ENCODE measurements at regions not wholly inside any gene's neighbourhood (a gene's known extent, or its start where the extent isn't known, plus 50 kb on each side); places are given as distances from the start of the nearest gene placed in this dataset.
"Not testable (repeated sequence)": the region's sequence is repeated elsewhere in the genome, so short reads cannot be mapped to it uniquely, and the experiment has no call there.

- Histone ChIP-seq H3K36me3 (no peaks in the 10 kb centered on the region), H3K4me1 (no peaks in the 10 kb centered on the region), H3K9me3 (replicated peaks) (peaks cover 19% of the 10 kb centered on the region), H3K27ac (replicated peaks) (no peak overlapping the region), H3K27me3 (ENCODE audit: low read depth) (no peaks in the 10 kb centered on the region), H3K4me3 (no peak overlapping the region)
- intact Hi-C loops (cut with micrococcal nuclease), result no loop called here
- no peak for TF ChIP-seq CTCF (IDR thresholded peaks at IDR 0.05; ENCODE audit: borderline replicate concordance)
- no peak for DNase-seq
Observed at GRCh38 chr13:89401264-89401675, 1730.1 kb downstream of the SLITRK5 start.

GRCh38 chr13:89402211-89402610 lies 1731.0 kb downstream of the SLITRK5 start:
- intact Hi-C loops (cut with micrococcal nuclease), result no loop called here
- TF ChIP-seq CTCF (IDR thresholded peaks at IDR 0.05; ENCODE audit: borderline replicate concordance), result no peak

DNA sequence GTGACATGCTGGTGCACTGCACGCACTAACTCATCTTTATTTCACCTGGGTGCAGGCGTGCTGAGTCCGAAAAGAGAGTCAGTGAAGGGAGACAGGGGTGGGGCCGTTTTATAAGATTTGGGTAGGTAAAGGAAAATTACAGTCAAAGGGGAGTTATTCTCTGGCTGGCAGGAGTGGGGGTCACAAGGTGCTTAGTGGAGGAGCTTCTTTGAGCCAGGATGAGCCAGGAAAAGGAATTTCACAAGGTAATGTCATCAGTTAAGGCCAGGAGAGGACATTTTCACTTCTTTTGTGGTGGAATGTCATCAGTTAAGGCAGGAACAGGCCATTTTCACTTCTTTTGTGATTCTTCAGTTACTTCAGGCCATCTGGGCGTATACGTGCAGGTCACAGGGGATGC lies 1734.9 kb downstream of the SLITRK5 start:
- H3K36me3 ChIP-seq; H3K27ac ChIP-seq (replicated peaks); H3K4me3 ChIP-seq; H3K9me3 ChIP-seq (replicated peaks); DNase-seq; H3K27me3 ChIP-seq (ENCODE audit: low read depth); intact Hi-C loops (cut with micrococcal nuclease); H3K4me1 ChIP-seq: not testable (repeated sequence)

More at GRCh38 chr13:89402211-89402610, 1731.0 kb downstream of the SLITRK5 start:
- no peaks in the 10 kb centered on the region for H3K27me3 ChIP-seq (ENCODE audit: low read depth)
- no peak for DNase-seq
- no peaks in the 10 kb centered on the region for H3K36me3 ChIP-seq
- no peak overlapping the region for H3K27ac ChIP-seq (replicated peaks)
- peaks cover 12% of the 10 kb centered on the region for H3K9me3 ChIP-seq (replicated peaks)
- no peak overlapping the region for H3K4me3 ChIP-seq
- H3K4me1 ChIP-seq, result no peaks in the 10 kb centered on the region

GRCh38 chr13:89407357-89407756 lies 1736.2 kb downstream of the SLITRK5 start:
- Histone ChIP-seq H3K36me3 (no peaks in the 10 kb centered on the region), H3K9me3 (replicated peaks) (no peaks in the 10 kb centered on the region), H3K4me1 (no peaks in the 10 kb centered on the region), H3K27me3 (ENCODE audit: low read depth) (no peaks in the 10 kb centered on the region), H3K27ac (replicated peaks) (no peak overlapping the region), H3K4me3 (no peak overlapping the region)
- intact Hi-C loops (cut with micrococcal nuclease), result no loop called here
- TF ChIP-seq CTCF (IDR thresholded peaks at IDR 0.05; ENCODE audit: borderline replicate concordance), result no peak
- DNase-seq, result no peak

DNA sequence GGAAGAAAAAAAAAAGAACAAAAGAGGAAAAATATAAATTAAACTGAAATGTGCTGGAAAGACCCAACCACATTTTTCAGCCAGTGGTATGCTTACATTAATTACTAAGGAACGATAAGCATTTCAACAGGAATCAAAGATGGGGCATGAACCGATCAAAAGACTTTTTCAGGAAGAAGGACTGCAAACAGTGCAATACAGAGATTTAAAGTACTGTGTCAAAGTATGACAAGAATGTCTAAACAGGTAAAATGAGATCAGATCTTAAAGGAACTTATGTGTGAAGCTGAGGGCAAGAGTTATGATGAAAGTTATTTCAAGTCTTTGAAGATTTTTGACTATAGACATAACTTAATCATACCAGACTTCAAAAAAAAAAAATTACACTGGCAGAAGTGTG lies 1761.8 kb downstream of the SLITRK5 start:
- no peak for TF ChIP-seq CTCF (IDR thresholded peaks at IDR 0.05; ENCODE audit: borderline replicate concordance)
- no peak overlapping the region for H3K27ac ChIP-seq (replicated peaks)
- H3K27me3 ChIP-seq (ENCODE audit: low read depth), result no peaks in the 10 kb centered on the region
- H3K4me3 ChIP-seq, result no peak overlapping the region
- DNase-seq, result no peak
- no peaks in the 10 kb centered on the region for H3K9me3 ChIP-seq (replicated peaks)
- no peaks in the 10 kb centered on the region for H3K4me1 ChIP-seq
- intact Hi-C loops (cut with micrococcal nuclease), result no loop called here
- H3K36me3 ChIP-seq, result no peaks in the 10 kb centered on the region

GRCh38 chr13:89434624-89435023 lies 1763.5 kb downstream of the SLITRK5 start:
- H3K4me1 ChIP-seq; H3K36me3 ChIP-seq; H3K9me3 ChIP-seq (replicated peaks); DNase-seq; H3K27ac ChIP-seq (replicated peaks); intact Hi-C loops (cut with micrococcal nuclease); H3K4me3 ChIP-seq; H3K27me3 ChIP-seq (ENCODE audit: low read depth): not testable (repeated sequence)

DNA sequence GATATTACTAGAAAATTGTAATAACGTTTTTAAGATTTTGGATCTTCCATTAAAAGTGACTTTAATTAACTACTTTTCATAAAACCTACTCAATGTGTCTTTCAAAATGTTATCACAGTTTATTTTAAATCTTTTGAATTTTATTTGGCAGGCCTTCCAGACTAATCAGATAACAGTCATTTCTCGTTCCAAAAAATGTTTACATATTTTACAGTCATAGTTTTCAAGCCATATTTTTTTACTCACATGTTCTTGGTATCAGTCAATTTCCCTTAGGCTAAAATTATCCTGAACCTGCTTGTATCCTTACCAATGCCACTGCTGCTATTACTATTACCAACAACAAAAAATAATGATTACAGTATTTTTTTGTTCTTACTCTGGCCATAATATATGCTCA lies 1783.5 kb downstream of the SLITRK5 start:
- H3K9me3 ChIP-seq (replicated peaks), result no peaks in the 10 kb centered on the region
- TF ChIP-seq CTCF (IDR thresholded peaks at IDR 0.05; ENCODE audit: borderline replicate concordance), result no peak
- H3K36me3 ChIP-seq, result no peaks in the 10 kb centered on the region
- no peak overlapping the region for H3K4me3 ChIP-seq
- no peaks in the 10 kb centered on the region for H3K27me3 ChIP-seq (ENCODE audit: low read depth)
- no peak overlapping the region for H3K27ac ChIP-seq (replicated peaks)
- H3K4me1 ChIP-seq, result no peaks in the 10 kb centered on the region
- DNase-seq, result no peak
- intact Hi-C loops (cut with micrococcal nuclease), result no loop called here

Measured in left ventricle myocardium inferior (tissue), 1 donor.